HG02852 (cell line): ENCODE measurements at regions not wholly inside any gene's neighbourhood (a gene's known extent, or its start where the extent isn't known, plus 50 kb on each side); places are given as distances from the start of the nearest gene placed in this dataset.
A peak's percentile ranks its signal among the peaks of the same experiment; 100 is the strongest.

Experiments
- ATAC-seq: cut with Tn5 transposase; IDR thresholded peaks from one replicate; pipeline ENCODE4 v1.9.1; 2021; ENCODE audit warnings: mild to moderate bottlenecking, moderate library complexity; ENCODE audit not compliant: unreplicated experiment

- ATAC-seq, result no peak
Observed at GRCh38 chr6:126419901-126420300, 80.0 kb downstream of the CENPW start.

- ATAC-seq, result no peak
Observed at GRCh38 chr6:126422912-126423311, 83.0 kb downstream of the CENPW start.

- no peak for ATAC-seq
Observed at GRCh38 chr6:126427713-126428112, 87.8 kb downstream of the CENPW start.

- ATAC-seq, result no peak
Observed at GRCh38 chr6:126429866-126430265, 90.0 kb downstream of the CENPW start.

- ATAC-seq, result no peak
Observed at GRCh38 chr6:126432564-126432963, 92.6 kb downstream of the CENPW start.

- ATAC-seq, result no peak
Observed at GRCh38 chr6:126433927-126434326, 94.0 kb downstream of the CENPW start.

GRCh38 chr6:126437205-126437604 is 97.3 kb downstream of the CENPW start:
- no peak for ATAC-seq

GRCh38 chr6:126439040-126439439 is 99.1 kb downstream of the CENPW start:
- ATAC-seq, result no peak

- ATAC-seq, result no peak
Observed at GRCh38 chr6:126440923-126441322, 101.0 kb downstream of the CENPW start.

GRCh38 chr6:126444659-126445273 is 104.9 kb downstream of the CENPW start:
- no peak for ATAC-seq

- ATAC-seq, result no peak
Observed at GRCh38 chr6:126446248-126446647, 106.3 kb downstream of the CENPW start.

GRCh38 chr6:126447367-126447766 is 107.5 kb downstream of the CENPW start:
- no peak for ATAC-seq

- no peak for ATAC-seq
Observed at GRCh38 chr6:126461045-126461444, 121.1 kb downstream of the CENPW start.

- no peak for ATAC-seq
Observed at GRCh38 chr6:126464245-126464644, 124.3 kb downstream of the CENPW start.

GRCh38 chr6:126475449-126475848 is 135.5 kb downstream of the CENPW start:
- no peak for ATAC-seq

GRCh38 chr6:126477678-126478077 is 137.8 kb downstream of the CENPW start:
- peak; percentile 72 for ATAC-seq

GRCh38 chr6:126480268-126480667 is 140.4 kb downstream of the CENPW start:
- ATAC-seq, result no peak

GRCh38 chr6:126481319-126481718 is 141.4 kb downstream of the CENPW start:
- ATAC-seq, result no peak

- no peak for ATAC-seq
Observed at GRCh38 chr6:126504792-126505191, 164.9 kb downstream of the CENPW start.

GRCh38 chr6:126513198-126513597 is 173.3 kb downstream of the CENPW start:
- no peak for ATAC-seq

- no peak for ATAC-seq
Observed at GRCh38 chr6:126516411-126516810, 176.5 kb downstream of the CENPW start.

GRCh38 chr6:126524811-126525326 is 185.0 kb downstream of the CENPW start:
- no peak for ATAC-seq

- ATAC-seq, result no peak
Observed at GRCh38 chr6:126526547-126526946, 186.6 kb downstream of the CENPW start.
